SK-N-SH (cell line): ENCODE measurements at regions not wholly inside any gene's neighbourhood (a gene's known extent, or its start where the extent isn't known, plus 50 kb on each side); places are given as distances from the start of the nearest gene placed in this dataset.

ENCODE experiments used
- CTCF ChIA-PET: fragments of 300-600, 350-600 bp; formaldehyde crosslinking; extraction: SDS; loops from one replicate; lab custom pipeline; 2021; lab: Yijun Ruan, JAX
- POLR2A ChIA-PET: fragments of 350-600 bp; sonication (Branson Sonifier 250); formaldehyde crosslinking; extraction: SDS; loops from one replicate; lab custom pipeline; 2020; ENCODE audit warnings: antibody characterized with exemption, inconsistent platforms; lab: Yijun Ruan, JAX
- DNase-seq: peaks from one replicate; pipeline ENCODE4 v3.0.0; 2012
- H2AFZ ChIP-seq: fragments of 200-600 bp; sonication (generic); 2 replicates; pipeline ENCODE4 v1.8.1; 2016; ENCODE audit warnings: antibody characterized with exemption, mild to moderate bottlenecking, low read depth
- H3F3A ChIP-seq: fragments of 200-600 bp; sonication (generic); replicated peaks from 2 replicates; pipeline ENCODE3; 2016; ENCODE audit warnings: antibody characterized with exemption, mild to moderate bottlenecking; ENCODE audit not compliant: insufficient read depth
- H3K27ac ChIP-seq, 2 experiments: fragments of 200-500 bp in 1 of 2; fragments of 200-600 bp in 1 of 2; sonication (Bioruptor generic) in 1 of 2; sonication (generic), shearing (Covaris generic) in 1 of 2; 2 replicates each; pipeline versions ENCODE4 v1.5.1 to v1.6.1; 2014 to 2016; ENCODE audit warnings: low read depth in 2 of 2, inconsistent platforms in 1 of 2, low read length in 1 of 2, mild to moderate bottlenecking in 1 of 2, mixed read lengths in 1 of 2
- H3K27me3 ChIP-seq: fragments of 200-600 bp; sonication (generic), shearing (Covaris generic); 2 replicates; pipeline ENCODE4 v1.6.1; 2016; ENCODE audit warnings: mixed run types; ENCODE audit not compliant: insufficient read depth
- H3K36me3 ChIP-seq, 2 experiments: fragments of 200-500 bp in 1 of 2; fragments of 200-600 bp in 1 of 2; sonication (Bioruptor generic) in 1 of 2; sonication (generic) in 1 of 2; replicated peaks in 1 of 2; 2 replicates each; pipeline versions ENCODE3 to v1.5.1; 2014 to 2016; ENCODE audit warnings: low read length in 1 of 2, mild to moderate bottlenecking in 1 of 2; ENCODE audit not compliant: insufficient read depth in 2 of 2, control insufficient read depth in 1 of 2
- H3K4me1 ChIP-seq, 2 experiments: fragments of 200-500 bp in 1 of 2; fragments of 200-600 bp in 1 of 2; sonication (Bioruptor generic) in 1 of 2; sonication (generic), shearing (Covaris generic) in 1 of 2; 2 replicates each; pipeline versions ENCODE4 v1.5.1 to v1.6.1; 2014 to 2016; ENCODE audit warnings: low read depth in 1 of 2, low read length in 1 of 2, mixed run types in 1 of 2; ENCODE audit not compliant: insufficient read depth in 2 of 2, control insufficient read depth in 1 of 2
- H3K4me2 ChIP-seq: fragments of 200-600 bp; sonication (generic), shearing (Covaris generic); 2 replicates; pipeline ENCODE4 v1.6.1; 2017; ENCODE audit warnings: mixed run types
- H3K4me3 ChIP-seq, 2 experiments: fragments of 200-500 bp in 1 of 2; fragments of 200-600 bp in 1 of 2; sonication (Bioruptor generic) in 1 of 2; sonication (generic), shearing (Covaris generic) in 1 of 2; 2 replicates each; pipeline versions ENCODE4 v1.5.1 to v1.8.1; 2014 to 2016; ENCODE audit warnings: low read depth in 2 of 2, inconsistent platforms in 1 of 2, low read length in 1 of 2, mild to moderate bottlenecking in 1 of 2, mixed read lengths in 1 of 2, moderate library complexity in 1 of 2
- H3K79me2 ChIP-seq: fragments of 200-600 bp; sonication (generic); 2 replicates; pipeline ENCODE4 v1.8.1; 2017; ENCODE audit warnings: mild to moderate bottlenecking; ENCODE audit not compliant: insufficient read depth
- H3K9ac ChIP-seq: fragments of 200-600 bp; sonication (generic); 2 replicates; pipeline ENCODE4 v1.6.1; 2017; ENCODE audit warnings: mixed run types
- H3K9me2 ChIP-seq: fragments of 200-600 bp; sonication (generic); 2 replicates; pipeline ENCODE4 v1.6.1; 2017; ENCODE audit warnings: mixed run types
- H3K9me3 ChIP-seq: fragments of 200-600 bp; sonication (generic); 2 replicates; pipeline ENCODE4 v1.6.1; 2017; ENCODE audit warnings: mixed run types, mild to moderate bottlenecking, moderate library complexity
- H4K20me1 ChIP-seq: fragments of 200-600 bp; sonication (generic); 2 replicates; pipeline ENCODE4 v1.6.1; 2017; ENCODE audit warnings: mild to moderate bottlenecking, mixed run types; ENCODE audit not compliant: insufficient read depth
- EZH2phosphoT487 ChIP-seq: fragments of 200-600 bp; sonication (generic); IDR thresholded peaks from 2 replicates; pipeline ENCODE4 v1.6.1; 2017; ENCODE audit warnings: low read depth, mixed run types, mild to moderate bottlenecking, antibody characterized with exemption, moderate library complexity, borderline replicate concordance
- FOXM1 ChIP-seq: IDR thresholded peaks from 2 replicates; pipeline ENCODE4 v1.4.0; 2012; ENCODE audit warnings: low read depth, mild to moderate bottlenecking
- MXI1 ChIP-seq: IDR thresholded peaks from 2 replicates; pipeline ENCODE4 v1.6.1; 2012; ENCODE audit warnings: mild to moderate bottlenecking, low read depth, low read length, improper control_type of control experiment
- RCOR1 ChIP-seq: fragments of 150-350 bp; IDR thresholded peaks from 2 replicates; pipeline ENCODE4 v1.6.1; 2017; ENCODE audit warnings: antibody characterized with exemption, low read length
- RFX5 ChIP-seq: IDR thresholded peaks from 2 replicates; pipeline ENCODE4 v1.6.1; 2012; ENCODE audit warnings: mild to moderate bottlenecking, improper control_type of control experiment, low read length
- SIN3A ChIP-seq: IDR thresholded peaks from 2 replicates; pipeline ENCODE4 v1.6.1; 2012; ENCODE audit warnings: low read depth, mild to moderate bottlenecking, low read length, moderate library complexity, borderline replicate concordance
- TAF1 ChIP-seq: IDR thresholded peaks from 2 replicates; pipeline ENCODE4 v1.6.1; 2012; ENCODE audit warnings: low read depth, mild to moderate bottlenecking, low read length, moderate library complexity, borderline replicate concordance
- TEAD4 ChIP-seq: IDR thresholded peaks from 2 replicates; pipeline ENCODE4 v1.4.0; 2012; ENCODE audit warnings: mild to moderate bottlenecking, borderline replicate concordance; ENCODE audit not compliant: insufficient read depth
- WGBS: methylation state at CpG from one replicate; pipeline ENCODE4 v1.1.6; 2017; ENCODE audit warnings: low lambda C conversion rate; 5-methylcytosine and 5-hydroxymethylcytosine counted together
- TF ChIP-seq, protein P1 (sequence below): IDR thresholded peaks from 2 replicates; pipeline ENCODE4 v1.6.1; 2012; ENCODE audit warnings: mild to moderate bottlenecking, low read depth, low read length, moderate library complexity
- TF ChIP-seq, protein P2 (sequence below): fragments of 150-350 bp; IDR thresholded peaks from 2 replicates; pipeline ENCODE4 v1.6.1; 2017; ENCODE audit warnings: antibody characterized with exemption, low read length, low read depth, borderline replicate concordance

DNA sequence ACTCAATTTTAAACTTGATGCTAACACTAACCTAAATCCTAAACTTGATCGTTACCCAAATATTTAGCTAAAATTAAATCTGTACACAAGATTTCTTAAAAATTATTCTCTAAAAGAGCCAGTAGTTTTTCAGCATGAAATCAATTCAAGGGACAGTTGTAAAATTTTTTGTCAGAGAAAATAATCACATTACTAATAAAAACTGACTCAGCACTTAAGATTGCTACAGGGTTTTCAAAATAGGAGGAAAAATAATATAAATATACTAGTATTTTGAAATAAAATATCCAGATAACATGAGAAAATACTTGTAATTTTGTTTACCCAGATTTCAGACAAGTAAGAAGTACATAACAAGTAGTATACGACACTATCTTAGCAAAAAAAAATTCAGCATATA is 1268.1 kb upstream of the USP15 start:
- Histone ChIP-seq H3K9me2 (no peaks in the 10 kb centered on the region), H3K9me3 (no peaks in the 10 kb centered on the region), H4K20me1 (no peaks in the 10 kb centered on the region), H3F3A (no peaks in the 10 kb centered on the region), H2AFZ (no peak overlapping the region), H3K36me3 (no peaks in the 10 kb centered on the region), H3K4me1 (no peaks in the 10 kb centered on the region), H3K4me3 (no peak overlapping the region), H3K4me2 (no peak overlapping the region), H3K79me2 (no peaks in the 10 kb centered on the region), H3K27ac (no peak overlapping the region), H3K27me3 (no peaks in the 10 kb centered on the region), H3K9ac (no peak overlapping the region)
- CTCF ChIA-PET = no interaction called here
- no peak for DNase-seq
- 6% methylated on average over 2 of the region's 2 CpGs for WGBS
- no peak for TF ChIP-seq RFX5
- POLR2A ChIA-PET = no interaction called here

- Histone ChIP-seq H3K4me3 (no peak overlapping the region), H3K4me1 (no peaks in the 10 kb centered on the region), H3K79me2 (no peaks in the 10 kb centered on the region), H2AFZ (no peak overlapping the region), H3K4me2 (no peak overlapping the region), H3F3A (no peaks in the 10 kb centered on the region), H3K36me3 (no peaks in the 10 kb centered on the region), H3K27ac (no peak overlapping the region), H3K9ac (no peak overlapping the region), H4K20me1 (no peaks in the 10 kb centered on the region), H3K9me2 (no peaks in the 10 kb centered on the region), H3K9me3 (no peaks in the 10 kb centered on the region), H3K27me3 (no peaks in the 10 kb centered on the region)
- TF ChIP-seq EZH2phosphoT487 (no peak), RCOR1 (no peak)
- TF ChIP-seq, protein P1, sequence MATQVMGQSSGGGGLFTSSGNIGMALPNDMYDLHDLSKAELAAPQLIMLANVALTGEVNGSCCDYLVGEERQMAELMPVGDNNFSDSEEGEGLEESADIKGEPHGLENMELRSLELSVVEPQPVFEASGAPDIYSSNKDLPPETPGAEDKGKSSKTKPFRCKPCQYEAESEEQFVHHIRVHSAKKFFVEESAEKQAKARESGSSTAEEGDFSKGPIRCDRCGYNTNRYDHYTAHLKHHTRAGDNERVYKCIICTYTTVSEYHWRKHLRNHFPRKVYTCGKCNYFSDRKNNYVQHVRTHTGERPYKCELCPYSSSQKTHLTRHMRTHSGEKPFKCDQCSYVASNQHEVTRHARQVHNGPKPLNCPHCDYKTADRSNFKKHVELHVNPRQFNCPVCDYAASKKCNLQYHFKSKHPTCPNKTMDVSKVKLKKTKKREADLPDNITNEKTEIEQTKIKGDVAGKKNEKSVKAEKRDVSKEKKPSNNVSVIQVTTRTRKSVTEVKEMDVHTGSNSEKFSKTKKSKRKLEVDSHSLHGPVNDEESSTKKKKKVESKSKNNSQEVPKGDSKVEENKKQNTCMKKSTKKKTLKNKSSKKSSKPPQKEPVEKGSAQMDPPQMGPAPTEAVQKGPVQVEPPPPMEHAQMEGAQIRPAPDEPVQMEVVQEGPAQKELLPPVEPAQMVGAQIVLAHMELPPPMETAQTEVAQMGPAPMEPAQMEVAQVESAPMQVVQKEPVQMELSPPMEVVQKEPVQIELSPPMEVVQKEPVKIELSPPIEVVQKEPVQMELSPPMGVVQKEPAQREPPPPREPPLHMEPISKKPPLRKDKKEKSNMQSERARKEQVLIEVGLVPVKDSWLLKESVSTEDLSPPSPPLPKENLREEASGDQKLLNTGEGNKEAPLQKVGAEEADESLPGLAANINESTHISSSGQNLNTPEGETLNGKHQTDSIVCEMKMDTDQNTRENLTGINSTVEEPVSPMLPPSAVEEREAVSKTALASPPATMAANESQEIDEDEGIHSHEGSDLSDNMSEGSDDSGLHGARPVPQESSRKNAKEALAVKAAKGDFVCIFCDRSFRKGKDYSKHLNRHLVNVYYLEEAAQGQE = no peak
- TF ChIP-seq, protein P2, sequence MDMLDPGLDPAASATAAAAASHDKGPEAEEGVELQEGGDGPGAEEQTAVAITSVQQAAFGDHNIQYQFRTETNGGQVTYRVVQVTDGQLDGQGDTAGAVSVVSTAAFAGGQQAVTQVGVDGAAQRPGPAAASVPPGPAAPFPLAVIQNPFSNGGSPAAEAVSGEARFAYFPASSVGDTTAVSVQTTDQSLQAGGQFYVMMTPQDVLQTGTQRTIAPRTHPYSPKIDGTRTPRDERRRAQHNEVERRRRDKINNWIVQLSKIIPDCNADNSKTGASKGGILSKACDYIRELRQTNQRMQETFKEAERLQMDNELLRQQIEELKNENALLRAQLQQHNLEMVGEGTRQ = no peak
- DNase-seq = no peak
- 3% methylated on average over 1 of the region's 1 CpG for WGBS
- ChIA-PET POLR2A (no interaction called here), CTCF (no interaction called here)
Observed at GRCh38 chr12:60995256-60995825, 1264.9 kb upstream of the USP15 start.

GRCh38 chr12:60997869-60998378 is 1262.3 kb upstream of the USP15 start:
- POLR2A ChIA-PET = no interaction called here
- H3K4me2 ChIP-seq = no peak overlapping the region
- 3% methylated on average over 1 of the region's 1 CpG for WGBS
- TF ChIP-seq FOXM1 (no peak), RFX5 (no peak), MXI1 (no peak), SIN3A (no peak), TEAD4 (no peak), TAF1 (no peak)
- TF ChIP-seq, protein P1 = no peak
- TF ChIP-seq, protein P2 = no peak

More at GRCh38 chr12:60997869-60998378, 1262.3 kb upstream of the USP15 start:
- CTCF ChIA-PET = no interaction called here
- Histone ChIP-seq H4K20me1 (no peaks in the 10 kb centered on the region), H2AFZ (no peak overlapping the region), H3K9me2 (no peaks in the 10 kb centered on the region), H3K9me3 (no peaks in the 10 kb centered on the region), H3K4me1 (no peaks in the 10 kb centered on the region), H3K9ac (no peak overlapping the region), H3K27me3 (no peaks in the 10 kb centered on the region), H3K4me3 (no peak overlapping the region), H3K36me3 (no peaks in the 10 kb centered on the region), H3K79me2 (no peaks in the 10 kb centered on the region), H3F3A (no peaks in the 10 kb centered on the region), H3K27ac (no peak overlapping the region)
- no peak for DNase-seq
